KMS-11 (cell line): ENCODE measurements at regions not wholly inside any gene's neighbourhood (a gene's known extent, or its start where the extent isn't known, plus 50 kb on each side); places are given as distances from the start of the nearest gene placed in this dataset.
A peak's percentile ranks its signal among the peaks of the same experiment; 100 is the strongest.
"Not testable (repeated sequence)": the region's sequence is repeated elsewhere in the genome, so short reads cannot be mapped to it uniquely, and the experiment has no call there.

Experiments
- H2AFZ ChIP-seq: fragments of 200-600 bp; sonication (generic); 2 replicates; pipeline ENCODE4 v1.6.1; 2016; ENCODE audit warnings: antibody characterized with exemption, mixed run types, low read depth
- H3K27ac ChIP-seq: fragments of 200-600 bp; sonication (generic); 2 replicates; pipeline ENCODE4 v1.6.1; 2016; ENCODE audit warnings: mild to moderate bottlenecking, mixed run types
- H3K27me3 ChIP-seq: fragments of 200-600 bp; sonication (generic); 2 replicates; pipeline ENCODE4 v1.6.1; 2017; ENCODE audit warnings: mild to moderate bottlenecking, low read depth, mixed run types, moderate library complexity; ENCODE audit not compliant: insufficient read depth
- H3K36me3 ChIP-seq: fragments of 200-600 bp; sonication (generic); 2 replicates; pipeline ENCODE4 v1.6.1; 2017; ENCODE audit warnings: mild to moderate bottlenecking, mixed run types; ENCODE audit not compliant: insufficient read depth
- H3K4me1 ChIP-seq: fragments of 200-600 bp; sonication (generic); 2 replicates; pipeline ENCODE4 v1.6.1; 2016; ENCODE audit warnings: mild to moderate bottlenecking, low read depth, mixed run types; ENCODE audit not compliant: poor library complexity, severe bottlenecking
- H3K4me2 ChIP-seq: fragments of 200-600 bp; sonication (generic); 2 replicates; pipeline ENCODE4 v1.7.0; 2016; ENCODE audit warnings: mild to moderate bottlenecking, mixed run types
- H3K4me3 ChIP-seq: fragments of 200-600 bp; sonication (generic); IDR thresholded peaks from 2 replicates; pipeline ENCODE4 v1.6.1; 2017; ENCODE audit warnings: low read depth, low read length, mixed read lengths; ENCODE audit not compliant: insufficient read depth
- H3K79me2 ChIP-seq: fragments of 200-600 bp; sonication (generic); 2 replicates; pipeline ENCODE4 v1.6.1; 2016; ENCODE audit warnings: low read depth, mixed run types; ENCODE audit not compliant: insufficient read depth
- H3K9ac ChIP-seq: fragments of 200-600 bp; sonication (generic); 2 replicates; pipeline ENCODE4 v1.6.1; 2016; ENCODE audit warnings: mild to moderate bottlenecking, mixed run types
- H4K20me1 ChIP-seq: fragments of 200-600 bp; sonication (generic); 2 replicates; pipeline ENCODE4 v1.6.1; 2016; ENCODE audit warnings: mild to moderate bottlenecking, mixed run types; ENCODE audit not compliant: insufficient read depth
- TF ChIP-seq, protein P1 (sequence below): fragments of 200-600 bp; sonication (generic); conservative IDR thresholded peaks from 2 replicates; pipeline ENCODE4 v1.6.1; 2017; ENCODE audit warnings: low read depth, mild to moderate bottlenecking, antibody characterized with exemption, low read length, moderate library complexity, mixed read lengths

DNA sequence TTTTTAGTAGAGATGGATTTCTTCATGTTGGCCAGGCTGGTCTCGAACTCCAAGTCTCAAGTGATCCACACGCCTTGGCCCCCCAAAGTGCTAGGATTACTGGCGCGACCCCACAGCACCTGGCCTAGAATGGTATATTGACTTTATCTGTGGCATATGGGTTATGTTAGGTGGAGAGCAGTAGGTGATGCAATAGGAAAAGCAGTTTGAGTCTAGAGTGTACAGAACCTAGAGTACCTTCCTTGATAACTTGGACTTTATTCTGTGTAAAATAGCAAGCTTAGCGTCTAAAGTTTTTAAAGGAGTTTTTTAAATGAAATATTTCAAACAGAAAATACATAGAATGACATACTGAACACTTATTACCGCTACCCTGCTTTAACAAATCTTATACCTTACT lies 139.5 kb upstream of the XIST start:
- Histone ChIP-seq H4K20me1 (no peaks in the 10 kb centered on the region), H3K27ac (no peak overlapping the region), H2AFZ (no peak overlapping the region), H3K4me2 (no peak overlapping the region), H3K4me1 (no peaks in the 10 kb centered on the region), H3K79me2 (no peaks in the 10 kb centered on the region), H3K4me3 (no peak overlapping the region), H3K27me3 (no peaks in the 10 kb centered on the region), H3K36me3 (no peaks in the 10 kb centered on the region), H3K9ac (no peak overlapping the region)
- TF ChIP-seq, protein P1, sequence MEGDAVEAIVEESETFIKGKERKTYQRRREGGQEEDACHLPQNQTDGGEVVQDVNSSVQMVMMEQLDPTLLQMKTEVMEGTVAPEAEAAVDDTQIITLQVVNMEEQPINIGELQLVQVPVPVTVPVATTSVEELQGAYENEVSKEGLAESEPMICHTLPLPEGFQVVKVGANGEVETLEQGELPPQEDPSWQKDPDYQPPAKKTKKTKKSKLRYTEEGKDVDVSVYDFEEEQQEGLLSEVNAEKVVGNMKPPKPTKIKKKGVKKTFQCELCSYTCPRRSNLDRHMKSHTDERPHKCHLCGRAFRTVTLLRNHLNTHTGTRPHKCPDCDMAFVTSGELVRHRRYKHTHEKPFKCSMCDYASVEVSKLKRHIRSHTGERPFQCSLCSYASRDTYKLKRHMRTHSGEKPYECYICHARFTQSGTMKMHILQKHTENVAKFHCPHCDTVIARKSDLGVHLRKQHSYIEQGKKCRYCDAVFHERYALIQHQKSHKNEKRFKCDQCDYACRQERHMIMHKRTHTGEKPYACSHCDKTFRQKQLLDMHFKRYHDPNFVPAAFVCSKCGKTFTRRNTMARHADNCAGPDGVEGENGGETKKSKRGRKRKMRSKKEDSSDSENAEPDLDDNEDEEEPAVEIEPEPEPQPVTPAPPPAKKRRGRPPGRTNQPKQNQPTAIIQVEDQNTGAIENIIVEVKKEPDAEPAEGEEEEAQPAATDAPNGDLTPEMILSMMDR: no peak

DNA sequence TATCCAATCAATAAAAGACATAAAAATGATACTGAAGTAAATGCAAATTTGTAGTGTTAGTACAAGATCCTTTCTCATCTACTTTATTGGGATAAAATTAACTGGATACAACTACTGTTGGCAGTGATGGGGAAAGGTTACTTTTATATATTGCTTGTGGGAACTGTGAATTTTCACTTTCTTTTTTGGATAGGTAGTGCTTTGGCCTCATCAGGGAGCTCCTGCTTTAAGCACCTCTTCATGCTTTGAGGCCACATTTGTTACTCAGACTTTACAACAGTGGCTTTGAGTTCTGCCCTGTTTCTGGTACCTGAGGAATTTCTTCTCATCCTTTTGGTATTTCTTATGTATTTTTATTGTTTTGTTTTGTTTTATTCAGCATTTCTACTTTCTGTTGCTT lies 134.7 kb upstream of the XIST start:
- H3K9ac ChIP-seq: no peak overlapping the region
- no peak overlapping the region for H3K4me2 ChIP-seq
- no peaks in the 10 kb centered on the region for H3K27me3 ChIP-seq
- no peaks in the 10 kb centered on the region for H3K79me2 ChIP-seq
- no peak overlapping the region for H2AFZ ChIP-seq
- no peaks in the 10 kb centered on the region for H4K20me1 ChIP-seq
- no peaks in the 10 kb centered on the region for H3K4me1 ChIP-seq
- TF ChIP-seq, protein P1: no peak
- no peak overlapping the region for H3K4me3 ChIP-seq
- H3K36me3 ChIP-seq: no peaks in the 10 kb centered on the region
- H3K27ac ChIP-seq: no peak overlapping the region

DNA sequence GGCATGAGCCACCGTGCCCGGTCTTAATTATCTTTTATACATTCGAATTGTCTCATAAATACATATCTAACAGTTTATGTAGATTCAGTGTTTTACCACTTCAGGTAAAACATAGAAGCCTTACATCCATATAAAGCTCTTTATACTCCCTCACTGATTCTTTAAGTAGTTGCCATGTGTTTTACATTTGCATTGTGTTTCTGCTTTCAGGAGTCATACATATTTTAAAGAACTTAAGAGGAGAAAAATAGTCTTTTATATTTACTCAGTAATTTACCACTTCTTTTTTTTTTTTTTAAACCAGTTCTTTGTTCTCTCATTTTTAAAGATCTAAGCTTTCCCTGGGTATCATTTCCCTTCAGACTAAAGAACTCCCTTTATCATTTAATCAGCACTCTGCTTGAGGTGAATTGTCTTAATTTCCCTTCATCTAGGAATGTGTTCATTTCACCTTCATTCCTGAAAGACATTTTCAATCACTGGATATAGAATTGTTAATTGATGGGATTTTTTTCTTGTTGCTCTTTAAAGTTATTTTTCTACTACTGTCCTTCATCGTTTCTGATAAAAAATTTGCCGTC lies 127.1 kb upstream of the XIST start:
- Histone ChIP-seq H3K4me1 (peaks cover 22% of the 10 kb centered on the region), H4K20me1 (peaks cover 5% of the 10 kb centered on the region; the same call in 1 of the 2 replicates), H3K27me3 (no peaks in the 10 kb centered on the region), H2AFZ (no peak overlapping the region), H3K36me3 (no peaks in the 10 kb centered on the region), H3K27ac (no peak overlapping the region), H3K4me3 (no peak overlapping the region), H3K79me2 (peaks cover 14% of the 10 kb centered on the region; the same call in 1 of the 2 replicates), H3K4me2 (no peak overlapping the region), H3K9ac (no peak overlapping the region)
- TF ChIP-seq, protein P1: no peak

DNA sequence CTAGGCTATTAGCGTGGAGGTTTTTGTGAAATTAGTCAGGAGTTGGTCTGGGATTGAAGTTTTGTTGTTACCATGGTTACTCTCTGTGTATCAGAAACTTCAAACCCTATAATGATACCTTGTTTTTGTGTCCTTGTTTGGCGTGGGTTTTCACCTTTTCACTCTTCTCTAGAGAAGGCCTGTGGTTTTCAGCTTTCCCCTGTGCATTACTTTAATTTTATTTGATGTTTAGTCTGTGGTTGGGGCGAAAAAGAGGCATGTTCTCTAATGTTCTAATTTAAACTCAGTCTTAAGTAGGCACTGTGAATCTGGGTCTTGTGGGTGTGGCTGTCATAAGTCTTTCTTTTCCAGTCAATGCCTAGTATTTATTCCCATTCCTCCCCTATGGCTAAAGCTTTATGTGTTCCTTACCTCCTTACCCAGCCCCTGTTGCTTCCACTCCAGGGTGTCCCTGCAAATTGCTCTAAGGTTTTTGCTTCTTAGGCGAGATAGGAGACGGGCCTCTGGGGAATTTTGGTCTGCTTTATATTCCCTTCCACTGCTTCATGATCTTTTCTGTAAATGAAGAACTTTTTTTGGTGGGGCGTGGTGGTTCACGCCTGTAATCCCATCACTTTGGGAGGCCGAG lies 125.1 kb upstream of the XIST start:
- Histone ChIP-seq H3K36me3 (no peaks in the 10 kb centered on the region), H3K9ac (no peak overlapping the region), H4K20me1 (peaks cover 5% of the 10 kb centered on the region; the same call in 1 of the 2 replicates), H3K79me2 (peaks cover 14% of the 10 kb centered on the region; the same call in 1 of the 2 replicates), H3K27me3 (no peaks in the 10 kb centered on the region), H2AFZ (no peak overlapping the region), H3K4me1 (peaks cover 22% of the 10 kb centered on the region), H3K4me2 (peak overlapping the region; percentile 22; the same call in 1 of the 2 replicates), H3K4me3 (no peak overlapping the region), H3K27ac (peak overlapping the region; percentile 18; the same call in 1 of the 2 replicates)
- TF ChIP-seq, protein P1: no peak

DNA sequence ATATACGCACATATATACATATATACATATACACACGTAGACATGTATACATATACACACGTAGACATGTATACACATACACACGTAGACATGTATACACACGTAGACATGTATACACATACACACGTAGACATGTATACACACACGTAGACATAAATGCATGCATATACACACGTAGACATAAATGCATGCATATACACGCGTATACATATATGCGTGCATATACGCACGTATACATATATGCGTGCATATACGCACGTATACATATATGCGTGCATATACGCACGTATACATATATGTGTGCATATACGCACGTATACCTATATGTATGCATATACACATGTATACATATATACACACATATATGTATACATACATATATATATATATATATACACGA lies 114.9 kb upstream of the XIST start:
- H3K4me1 ChIP-seq, H3K36me3 ChIP-seq, H3K4me2 ChIP-seq, H3K79me2 ChIP-seq, H2AFZ ChIP-seq, H3K9ac ChIP-seq, H4K20me1 ChIP-seq, H3K4me3 ChIP-seq, H3K27ac ChIP-seq, H3K27me3 ChIP-seq: not testable (repeated sequence)
